ENCODE measurements at regions not wholly inside any gene's neighbourhood (a gene's known extent, or its start where the extent isn't known, plus 50 kb on each side); places are given as distances from the start of the nearest gene placed in this dataset.
A peak's percentile ranks its signal among the peaks of the same experiment; 100 is the strongest.

GRCh38 chr11:119491753-119492510 lies 69.0 kb upstream of the THY1 start:
- peak; percentile 38 for DNase-seq (ENCODE audit: low spot score)

- DNase-seq (ENCODE audit: low spot score), result no peak
These were observed 67.5 kb upstream of the THY1 start for GRCh38 chr11:119490253-119491006.

- DNase-seq (ENCODE audit: low spot score), result no peak
These were observed 66.1 kb upstream of the THY1 start for GRCh38 chr11:119489087-119489486.

GRCh38 chr11:119488256-119488995 lies 65.5 kb upstream of the THY1 start:
- no peak for DNase-seq (ENCODE audit: low spot score)

- no peak for DNase-seq (ENCODE audit: low spot score)
These were observed 63.8 kb upstream of the THY1 start for GRCh38 chr11:119486691-119487259.

- DNase-seq (ENCODE audit: low spot score), result no peak
These were observed 63.0 kb upstream of the THY1 start for GRCh38 chr11:119486016-119486415.

GRCh38 chr11:119484741-119485605 lies 62.0 kb upstream of the THY1 start:
- peak; percentile 26 for DNase-seq (ENCODE audit: low spot score)

GRCh38 chr11:119483881-119484371 lies 61.0 kb upstream of the THY1 start:
- DNase-seq (ENCODE audit: low spot score), result no peak

GRCh38 chr11:119483341-119483880 lies 60.4 kb upstream of the THY1 start:
- DNase-seq (ENCODE audit: low spot score), result no peak

- DNase-seq (ENCODE audit: low spot score), result no peak
These were observed 59.6 kb upstream of the THY1 start for GRCh38 chr11:119482521-119483011.

GRCh38 chr11:119481667-119482400 lies 58.9 kb upstream of the THY1 start:
- no peak for DNase-seq (ENCODE audit: low spot score)

- DNase-seq (ENCODE audit: low spot score), result peak; percentile 97
These were observed 58.2 kb upstream of the THY1 start for GRCh38 chr11:119481021-119481666.

GRCh38 chr11:119480380-119481020 lies 57.5 kb upstream of the THY1 start:
- DNase-seq (ENCODE audit: low spot score), result no peak

GRCh38 chr11:119479685-119480275 lies 56.8 kb upstream of the THY1 start:
- peak; percentile 49 for DNase-seq (ENCODE audit: low spot score)

GRCh38 chr11:119478711-119479285 lies 55.8 kb upstream of the THY1 start:
- no peak for DNase-seq (ENCODE audit: low spot score)

- no peak for DNase-seq (ENCODE audit: low spot score)
These were observed 53.8 kb upstream of the THY1 start for GRCh38 chr11:119476666-119477331.

GRCh38 chr11:119476038-119476437 lies 53.1 kb upstream of the THY1 start:
- DNase-seq (ENCODE audit: low spot score), result no peak
